ENCODE measurements at regions not wholly inside any gene's neighbourhood (a gene's known extent, or its start where the extent isn't known, plus 50 kb on each side); places are given as distances from the start of the nearest gene placed in this dataset.

- no peak for TF ChIP-seq FOXK2 (IDR thresholded peaks at IDR 0.05)
- TF ChIP-seq BHLHE40 (IDR thresholded peaks at IDR 0.05; ENCODE audit: borderline replicate concordance), result no peak
- TF ChIP-seq TARDBP (IDR thresholded peaks at IDR 0.05), result no peak
- TF ChIP-seq ZNF384 (IDR thresholded peaks at IDR 0.05), result no peak
- no peak for TF ChIP-seq SP1 (IDR thresholded peaks at IDR 0.05)
- TF ChIP-seq CTBP1 (IDR thresholded peaks at IDR 0.05; ENCODE audit: borderline replicate concordance), result no peak
- TF ChIP-seq FOXA1 (IDR thresholded peaks at IDR 0.05), result no peak
- TF ChIP-seq ELF4 (IDR thresholded peaks at IDR 0.05), result no peak
- no peak for TF ChIP-seq HDGF (IDR thresholded peaks at IDR 0.05; ENCODE audit: borderline replicate concordance)
Measured at GRCh38 chrX:3938587-3938986, 225.1 kb upstream of the PRKX start.
